Tibial nerve (tissue), 4 donors: ENCODE measurements at regions not wholly inside any gene's neighbourhood (a gene's known extent, or its start where the extent isn't known, plus 50 kb on each side); places are given as distances from the start of the nearest gene placed in this dataset.

Experiments used
- DNase-seq, 2 donors: peaks; one replicate each; pipeline ENCODE4 v3.0.0-alpha.2; 2019; ENCODE audit warnings: low spot score in 2 of 2
- H3K27ac ChIP-seq, 4 donors: fragments of 200-600 bp; sonication (generic) in 3 of 4; one replicate each; pipeline ENCODE4 v1.5.1; 2017 to 2019; ENCODE audit warnings: mild to moderate bottlenecking in 1 of 4
- H3K27me3 ChIP-seq, 2 donors: fragments of 200-600 bp; sonication (generic) in 1 of 2; one replicate each; pipeline versions ENCODE4 v1.5.1 to v1.6.0; 2017 to 2019
- H3K36me3 ChIP-seq, 3 donors: fragments of 200-600 bp; sonication (generic); one replicate each; pipeline ENCODE4 v1.5.1; 2018 to 2019
- H3K4me1 ChIP-seq, 4 donors: fragments of 200-600 bp; sonication (generic) in 3 of 4; one replicate each; pipeline ENCODE4 v1.5.1; 2017 to 2019
- H3K4me3 ChIP-seq, 4 donors: fragments of 200-600 bp; sonication (generic) in 3 of 4; one replicate each; pipeline ENCODE4 v1.5.1; 2017 to 2019; ENCODE audit warnings: mild to moderate bottlenecking in 1 of 4, moderate library complexity in 1 of 4
- H3K9me3 ChIP-seq, 4 donors: fragments of 200-600 bp; sonication (generic) in 3 of 4; one replicate each; pipeline ENCODE4 v1.5.1; 2017 to 2019
- EP300 ChIP-seq, 2 donors: sonication (generic); formaldehyde crosslinking; IDR thresholded peaks; one replicate each; pipeline ENCODE4 v1.6.1; 2017; ENCODE audit warnings: antibody characterized with exemption in 2 of 2, mild to moderate bottlenecking in 1 of 2
- POLR2A ChIP-seq, 2 donors: fragments of 450-650 bp; IDR thresholded peaks; one replicate each; pipeline ENCODE4 v1.6.1; 2017; ENCODE audit warnings: antibody characterized with exemption in 2 of 2, mild to moderate bottlenecking in 2 of 2, moderate library complexity in 2 of 2
- WGBS, 2 donors: methylation state at CpG; one replicate each; pipeline ENCODE4 v1.1.5; 2018; 5-methylcytosine and 5-hydroxymethylcytosine counted together
- TF ChIP-seq, protein P1 (sequence below), 5 experiments: fragments of 200-600 bp in 3 of 5; fragments of 450-650 bp in 2 of 5; sonication (generic) in 3 of 5; IDR thresholded peaks; one replicate each; pipeline ENCODE4 v1.5.1; 2016 to 2019; ENCODE audit warnings: antibody characterized with exemption in 5 of 5, mild to moderate bottlenecking in 3 of 5, moderate library complexity in 2 of 5

DNA sequence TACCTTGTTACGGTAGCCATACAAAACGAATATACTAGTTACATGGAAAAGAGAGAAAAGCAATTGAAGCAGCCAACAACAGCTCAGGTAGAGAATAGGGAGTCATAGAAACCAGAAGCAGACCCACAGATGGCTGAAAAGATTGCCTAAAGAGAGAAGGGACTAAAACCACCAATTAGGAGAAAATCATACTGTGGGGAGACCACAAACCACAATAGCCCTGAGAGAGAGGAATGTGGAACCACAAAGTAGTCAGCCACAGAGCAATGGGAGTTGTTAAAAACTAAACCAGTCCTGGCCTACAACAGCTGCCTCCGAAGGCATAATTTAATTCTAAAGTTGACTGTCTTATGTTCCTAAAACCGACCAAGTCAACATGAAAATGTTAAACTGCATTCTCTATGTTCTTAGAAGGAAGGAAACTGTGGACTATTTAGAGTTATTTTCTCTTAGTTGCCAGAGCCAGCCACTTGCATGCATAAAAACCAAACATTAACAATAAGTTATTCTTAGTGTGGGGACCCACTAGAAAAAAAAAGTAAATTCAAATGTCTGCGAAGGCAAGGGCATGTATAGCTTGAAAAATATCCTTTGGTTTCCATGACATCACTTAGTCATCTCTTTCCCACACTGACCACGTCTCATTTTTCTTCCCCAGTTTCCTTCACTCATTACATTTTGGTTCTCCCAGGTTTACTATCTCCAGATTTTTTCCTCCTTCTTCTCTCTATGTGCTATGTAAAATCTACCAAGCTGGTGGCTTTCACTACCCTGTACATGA, 398.1 kb downstream of the NOVA1 start:
- no peak overlapping the region for H3K27ac ChIP-seq
- no peaks in the 10 kb centered on the region for H3K4me1 ChIP-seq
- no peak for DNase-seq
- H3K27me3 ChIP-seq: no peaks in the 10 kb centered on the region
- 43 to 45% methylated on average over 6 of the region's 6 CpGs for WGBS, 2 donors
- no peaks in the 10 kb centered on the region for H3K9me3 ChIP-seq
- H3K36me3 ChIP-seq: no peaks in the 10 kb centered on the region
- H3K4me3 ChIP-seq: no peak overlapping the region
- TF ChIP-seq POLR2A (IDR thresholded peaks at IDR 0.05): no peak
- TF ChIP-seq, protein P1, sequence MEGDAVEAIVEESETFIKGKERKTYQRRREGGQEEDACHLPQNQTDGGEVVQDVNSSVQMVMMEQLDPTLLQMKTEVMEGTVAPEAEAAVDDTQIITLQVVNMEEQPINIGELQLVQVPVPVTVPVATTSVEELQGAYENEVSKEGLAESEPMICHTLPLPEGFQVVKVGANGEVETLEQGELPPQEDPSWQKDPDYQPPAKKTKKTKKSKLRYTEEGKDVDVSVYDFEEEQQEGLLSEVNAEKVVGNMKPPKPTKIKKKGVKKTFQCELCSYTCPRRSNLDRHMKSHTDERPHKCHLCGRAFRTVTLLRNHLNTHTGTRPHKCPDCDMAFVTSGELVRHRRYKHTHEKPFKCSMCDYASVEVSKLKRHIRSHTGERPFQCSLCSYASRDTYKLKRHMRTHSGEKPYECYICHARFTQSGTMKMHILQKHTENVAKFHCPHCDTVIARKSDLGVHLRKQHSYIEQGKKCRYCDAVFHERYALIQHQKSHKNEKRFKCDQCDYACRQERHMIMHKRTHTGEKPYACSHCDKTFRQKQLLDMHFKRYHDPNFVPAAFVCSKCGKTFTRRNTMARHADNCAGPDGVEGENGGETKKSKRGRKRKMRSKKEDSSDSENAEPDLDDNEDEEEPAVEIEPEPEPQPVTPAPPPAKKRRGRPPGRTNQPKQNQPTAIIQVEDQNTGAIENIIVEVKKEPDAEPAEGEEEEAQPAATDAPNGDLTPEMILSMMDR (IDR thresholded peaks at IDR 0.05): no peak
- no peak for TF ChIP-seq EP300 (IDR thresholded peaks at IDR 0.05)

DNA sequence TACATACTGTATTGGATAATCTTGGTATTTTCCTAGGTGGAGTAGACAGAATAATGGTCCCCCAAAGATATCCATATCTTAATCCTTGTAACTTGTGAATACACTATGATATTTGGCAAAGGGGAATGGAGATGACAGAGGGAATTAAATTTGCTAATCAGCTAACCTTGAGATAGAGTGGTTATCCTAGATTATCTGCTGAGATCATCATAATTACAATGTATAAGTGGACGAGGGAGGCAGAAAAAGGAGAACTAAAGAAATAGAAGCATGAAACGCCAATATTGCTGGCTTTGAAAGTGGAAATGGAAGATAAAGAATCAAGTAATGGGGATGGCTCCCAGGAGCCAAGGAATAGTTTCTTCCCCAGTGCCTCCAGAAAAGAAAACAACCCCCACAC, 398.7 kb downstream of the NOVA1 start:
- no peak overlapping the region for H3K4me3 ChIP-seq
- H3K4me1 ChIP-seq: no peaks in the 10 kb centered on the region
- no peak for DNase-seq
- TF ChIP-seq, protein P1 (IDR thresholded peaks at IDR 0.05): no peak
- no peak for TF ChIP-seq POLR2A (IDR thresholded peaks at IDR 0.05)
- H3K27me3 ChIP-seq: no peaks in the 10 kb centered on the region
- H3K9me3 ChIP-seq: no peaks in the 10 kb centered on the region
- WGBS, 2 donors: 76 to 79% methylated on average over 2 of the region's 2 CpGs
- no peak overlapping the region for H3K27ac ChIP-seq
- H3K36me3 ChIP-seq: no peaks in the 10 kb centered on the region

DNA sequence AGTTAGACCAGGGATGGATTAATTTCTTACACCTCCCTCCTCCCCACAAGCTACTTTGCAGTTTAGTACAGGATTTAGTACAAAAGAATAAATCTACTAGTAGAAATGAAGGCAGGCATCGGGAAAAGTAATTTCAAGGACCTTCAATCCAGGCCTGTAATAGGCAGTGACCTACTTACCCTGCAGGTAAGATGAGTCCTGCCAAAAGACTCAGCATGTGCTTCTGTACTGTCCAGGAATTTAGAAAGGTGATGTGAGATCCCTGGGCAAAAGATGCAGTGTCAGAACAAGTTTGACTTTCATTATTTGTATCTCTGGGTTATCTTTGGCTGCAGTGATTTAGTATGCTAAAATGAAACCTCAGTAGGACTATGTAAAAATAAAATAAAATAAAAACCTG, 403.0 kb downstream of the NOVA1 start:
- Histone ChIP-seq H3K4me3 (no peak overlapping the region), H3K36me3 (no peaks in the 10 kb centered on the region), H3K4me1 (no peaks in the 10 kb centered on the region), H3K27ac (no peak overlapping the region), H3K9me3 (no peaks in the 10 kb centered on the region), H3K27me3 (no peaks in the 10 kb centered on the region)
- WGBS, 2 donors: 100% methylated on average over 1 of the region's 1 CpG
- no peak for DNase-seq
- TF ChIP-seq POLR2A (IDR thresholded peaks at IDR 0.05) (no peak), EP300 (IDR thresholded peaks at IDR 0.05) (no peak)
- TF ChIP-seq, protein P1 (IDR thresholded peaks at IDR 0.05): no peak

DNA sequence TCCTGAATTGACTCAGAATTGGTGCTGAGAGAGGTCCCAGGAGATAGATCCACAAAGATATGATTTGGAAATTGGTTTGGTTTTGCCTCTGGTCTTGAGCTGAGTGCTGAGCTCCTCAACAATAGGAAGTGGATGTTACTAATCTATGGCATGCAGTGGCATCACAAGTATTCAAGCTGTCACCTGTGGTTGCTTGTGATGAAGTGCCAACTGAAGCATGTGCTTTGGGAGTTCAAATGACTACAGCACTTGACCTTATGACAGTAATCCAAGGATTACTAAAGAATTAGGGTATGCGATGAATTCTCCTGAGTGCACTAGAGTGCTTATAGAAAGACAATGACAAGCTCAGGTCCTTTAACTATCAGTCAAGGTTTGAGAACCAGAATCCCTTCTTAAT, 406.2 kb downstream of the NOVA1 start:
- Histone ChIP-seq H3K4me1 (peaks cover 0 to 3% (median 0%) of the 10 kb centered on the region in 4 donors), H3K36me3 (no peaks in the 10 kb centered on the region), H3K9me3 (no peaks in the 10 kb centered on the region), H3K4me3 (no peak overlapping the region), H3K27me3 (no peaks in the 10 kb centered on the region), H3K27ac (no peak overlapping the region)
- no peak for DNase-seq
- TF ChIP-seq, protein P1 (IDR thresholded peaks at IDR 0.05): no peak
- no peak for TF ChIP-seq POLR2A (IDR thresholded peaks at IDR 0.05)
- no peak for TF ChIP-seq EP300 (IDR thresholded peaks at IDR 0.05)
- 94 to 100% methylated on average over 1 of the region's 1 CpG for WGBS, 2 donors

DNA sequence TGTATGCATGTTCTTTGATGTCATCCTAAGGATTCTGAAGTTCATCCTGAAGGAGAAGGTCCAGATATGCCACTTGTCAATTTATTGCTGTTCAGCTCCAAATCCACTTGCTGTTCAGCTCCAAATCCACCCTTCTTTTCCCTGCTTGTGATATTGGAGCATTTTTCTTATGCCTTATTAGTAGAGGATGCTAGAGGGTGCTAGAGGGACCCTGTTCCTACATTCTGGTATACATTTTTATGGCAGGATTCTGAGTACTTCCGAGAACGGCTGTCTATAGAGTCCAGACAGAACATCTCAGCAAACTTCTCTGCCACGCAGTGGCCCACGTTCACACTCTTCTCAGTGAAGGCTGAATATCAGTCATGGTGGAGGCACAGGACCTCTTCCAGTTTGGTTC, 406.7 kb downstream of the NOVA1 start:
- Histone ChIP-seq H3K27me3 (no peaks in the 10 kb centered on the region), H3K36me3 (no peaks in the 10 kb centered on the region), H3K4me1 (peaks cover 0 to 3% (median 0%) of the 10 kb centered on the region in 4 donors), H3K4me3 (no peak overlapping the region), H3K9me3 (no peaks in the 10 kb centered on the region), H3K27ac (no peak overlapping the region)
- TF ChIP-seq, protein P1 (IDR thresholded peaks at IDR 0.05): no peak
- TF ChIP-seq POLR2A (IDR thresholded peaks at IDR 0.05) (no peak), EP300 (IDR thresholded peaks at IDR 0.05) (no peak)
- DNase-seq: no peak
- WGBS, 2 donors: 62 to 64% methylated on average over 4 of the region's 4 CpGs
